Prostate gland (tissue), 2 donors: ENCODE measurements at regions not wholly inside any gene's neighbourhood (a gene's known extent, or its start where the extent isn't known, plus 50 kb on each side); places are given as distances from the start of the nearest gene placed in this dataset.

Experiments
- DNase-seq: peaks from one replicate; pipeline ENCODE4 v3.0.0-alpha.2; 2019; ENCODE audit warnings: low spot score
- H3K27ac ChIP-seq, 2 donors: fragments of 200-600 bp; sonication (generic); 2 replicates each; pipeline ENCODE4 v1.5.1; 2017 to 2019
- H3K27me3 ChIP-seq: fragments of 200-600 bp; sonication (generic); replicated peaks from 2 replicates; pipeline ENCODE4 v1.5.1; 2019; ENCODE audit not compliant: insufficient read depth
- H3K36me3 ChIP-seq, 2 donors: fragments of 200-600 bp; sonication (generic); 1 replicate in 1 of 2; 2 replicates in 1 of 2; pipeline versions ENCODE4 v1.5.1 to v1.8.1; 2017 to 2019
- H3K4me1 ChIP-seq: fragments of 200-600 bp; sonication (generic); replicated peaks from 2 replicates; pipeline ENCODE4 v1.5.1; 2019
- H3K4me3 ChIP-seq, 2 donors: fragments of 200-600 bp; sonication (generic); 2 replicates each; pipeline ENCODE4 v1.5.1; 2017 to 2019
- H3K9me3 ChIP-seq: fragments of 200-600 bp; sonication (generic); 2 replicates; pipeline ENCODE4 v1.5.1; 2017
- POLR2A ChIP-seq: fragments of 450-650 bp; IDR thresholded peaks from one replicate; pipeline ENCODE4 v1.6.1; 2016; ENCODE audit warnings: antibody characterized with exemption, mild to moderate bottlenecking
- POLR2AphosphoS5 ChIP-seq: sonication (generic); formaldehyde crosslinking; IDR thresholded peaks from one replicate; pipeline ENCODE4 v1.6.1; 2017; ENCODE audit warnings: antibody characterized with exemption
- WGBS: methylation state at CpG from one replicate; pipeline ENCODE4 v1.1.5; 2018; 5-methylcytosine and 5-hydroxymethylcytosine counted together
- intact Hi-C: fragments of 100-400 bp; cut with DNase I; formaldehyde crosslinking; loops from one replicate; pipeline ENCODE4 v1.14.2; 2022
- TF ChIP-seq, protein P1 (sequence below), 4 experiments: fragments of 200-600 bp in 2 of 4; fragments of 450-650 bp in 2 of 4; sonication (generic) in 2 of 4; IDR thresholded peaks; 1 replicate in 3 of 4; 2 replicates in 1 of 4; pipeline ENCODE4 v1.5.1; 2016 to 2019; ENCODE audit warnings: antibody characterized with exemption in 4 of 4, mild to moderate bottlenecking in 2 of 4, moderate library complexity in 2 of 4

DNA sequence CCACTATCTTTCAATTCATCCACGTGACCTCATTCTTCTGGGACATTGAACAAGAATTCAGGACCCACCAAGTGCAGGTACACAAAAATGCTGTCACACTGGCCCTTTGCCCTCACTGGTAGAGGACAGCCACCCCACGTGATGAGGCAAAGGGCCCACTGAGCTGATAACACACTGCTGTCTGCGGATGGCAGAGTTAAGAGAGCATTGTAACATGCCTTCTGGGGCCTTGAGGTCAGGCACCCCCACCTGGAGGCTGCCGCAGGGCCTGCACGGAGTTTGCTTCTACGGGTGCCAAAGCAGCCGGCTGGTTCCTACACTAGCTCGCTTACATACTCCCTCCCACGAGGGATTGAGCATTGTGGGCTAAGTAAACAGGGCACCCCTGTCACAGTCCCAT is 101.0 kb downstream of the LRIG3 start:
- WGBS = 91% methylated on average over 9 of the region's 9 CpGs
- no peaks in the 10 kb centered on the region for H3K9me3 ChIP-seq
- H3K4me3 ChIP-seq = no peak overlapping the region
- no peaks in the 10 kb centered on the region for H3K4me1 ChIP-seq
- intact Hi-C loops = loop anchor here (10.0 kb wide), 1 partner anchor 265 kb away; no protein-coding TSS in a partner anchor
- no peaks in the 10 kb centered on the region for H3K27me3 ChIP-seq
- TF ChIP-seq POLR2A = no peak
- TF ChIP-seq, protein P1, sequence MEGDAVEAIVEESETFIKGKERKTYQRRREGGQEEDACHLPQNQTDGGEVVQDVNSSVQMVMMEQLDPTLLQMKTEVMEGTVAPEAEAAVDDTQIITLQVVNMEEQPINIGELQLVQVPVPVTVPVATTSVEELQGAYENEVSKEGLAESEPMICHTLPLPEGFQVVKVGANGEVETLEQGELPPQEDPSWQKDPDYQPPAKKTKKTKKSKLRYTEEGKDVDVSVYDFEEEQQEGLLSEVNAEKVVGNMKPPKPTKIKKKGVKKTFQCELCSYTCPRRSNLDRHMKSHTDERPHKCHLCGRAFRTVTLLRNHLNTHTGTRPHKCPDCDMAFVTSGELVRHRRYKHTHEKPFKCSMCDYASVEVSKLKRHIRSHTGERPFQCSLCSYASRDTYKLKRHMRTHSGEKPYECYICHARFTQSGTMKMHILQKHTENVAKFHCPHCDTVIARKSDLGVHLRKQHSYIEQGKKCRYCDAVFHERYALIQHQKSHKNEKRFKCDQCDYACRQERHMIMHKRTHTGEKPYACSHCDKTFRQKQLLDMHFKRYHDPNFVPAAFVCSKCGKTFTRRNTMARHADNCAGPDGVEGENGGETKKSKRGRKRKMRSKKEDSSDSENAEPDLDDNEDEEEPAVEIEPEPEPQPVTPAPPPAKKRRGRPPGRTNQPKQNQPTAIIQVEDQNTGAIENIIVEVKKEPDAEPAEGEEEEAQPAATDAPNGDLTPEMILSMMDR (IDR thresholded peaks at IDR 0.05) = no peak
- TF ChIP-seq POLR2AphosphoS5 = no peak
- H3K36me3 ChIP-seq = no peaks in the 10 kb centered on the region
- H3K27ac ChIP-seq = no peak overlapping the region
- no peak for DNase-seq

DNA sequence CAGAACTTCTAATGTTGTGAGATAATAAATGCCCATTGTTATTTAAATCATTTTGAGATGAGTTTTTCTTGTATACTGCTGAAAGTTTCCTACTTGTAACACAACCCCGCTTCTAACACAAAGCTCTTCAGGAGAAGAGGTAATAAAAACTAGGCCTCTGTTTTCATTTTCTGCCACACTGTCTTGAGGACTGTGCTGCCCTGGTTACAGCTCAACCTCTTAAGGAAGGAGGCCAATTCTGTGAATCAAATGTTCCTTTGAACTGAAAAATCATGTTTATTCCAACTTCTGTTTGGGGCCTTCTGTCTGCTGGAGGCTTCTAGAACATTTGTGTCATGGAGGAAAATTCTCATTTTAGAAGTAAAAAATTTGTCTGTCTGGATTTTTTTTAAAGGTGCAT is 100.3 kb downstream of the LRIG3 start:
- Histone ChIP-seq H3K4me1 (no peaks in the 10 kb centered on the region), H3K9me3 (no peaks in the 10 kb centered on the region), H3K36me3 (no peaks in the 10 kb centered on the region), H3K27me3 (no peaks in the 10 kb centered on the region), H3K4me3 (no peak overlapping the region), H3K27ac (no peak overlapping the region)
- DNase-seq = no peak
- WGBS = 43% methylated on average over 1 of the region's 1 CpG
- TF ChIP-seq, protein P1 (IDR thresholded peaks at IDR 0.05) = no peak
- TF ChIP-seq POLR2AphosphoS5 (no peak), POLR2A (no peak)
- intact Hi-C loops = loop anchor here (10.0 kb wide), 1 partner anchor 265 kb away; no protein-coding TSS in a partner anchor
